Stimulated activated CD8-positive, alpha-beta memory T cell treated with anti-CD3 and anti-CD28 coated beads, Interleukin-12 subunit alpha, Interleukin-12 subunit beta, amount 100 ng/mL, for 24 hours (primary cell): ENCODE measurements at regions not wholly inside any gene's neighbourhood (a gene's known extent, or its start where the extent isn't known, plus 50 kb on each side); places are given as distances from the start of the nearest gene placed in this dataset.
"Not testable (repeated sequence)": the region's sequence is repeated elsewhere in the genome, so short reads cannot be mapped to it uniquely, and the experiment has no call there.

Experiments
- DNase-seq: peaks from one replicate; pipeline ENCODE4 v3.0.0-alpha.2; 2020; ENCODE audit errors: extremely low read depth

- DNase-seq: no peak
Measured at GRCh38 chr3:139095803-139096466, 51.2 kb upstream of the PRR23C start.

- DNase-seq: no peak
Measured at GRCh38 chr3:139096670-139097069, 52.0 kb upstream of the PRR23C start.

DNA sequence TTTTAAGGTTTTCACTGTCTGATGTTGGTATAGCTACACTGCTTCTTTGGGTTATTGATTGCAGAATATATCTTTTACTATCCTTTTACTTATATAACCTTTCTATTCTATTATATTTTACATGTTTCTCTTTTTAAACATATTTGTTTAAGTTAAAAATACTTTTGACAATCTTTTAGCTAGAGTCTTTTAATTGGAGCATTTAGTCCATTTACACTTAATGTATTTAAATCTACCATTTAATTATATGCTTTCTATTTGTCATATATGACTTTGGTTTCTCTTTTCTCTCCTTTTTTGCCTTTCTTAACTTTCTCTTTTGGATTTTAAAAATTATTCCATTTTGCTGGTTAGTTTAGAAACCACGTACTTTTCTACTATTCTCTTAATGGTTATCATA, 53.7 kb upstream of the PRR23C start:
- no peak for DNase-seq

DNA sequence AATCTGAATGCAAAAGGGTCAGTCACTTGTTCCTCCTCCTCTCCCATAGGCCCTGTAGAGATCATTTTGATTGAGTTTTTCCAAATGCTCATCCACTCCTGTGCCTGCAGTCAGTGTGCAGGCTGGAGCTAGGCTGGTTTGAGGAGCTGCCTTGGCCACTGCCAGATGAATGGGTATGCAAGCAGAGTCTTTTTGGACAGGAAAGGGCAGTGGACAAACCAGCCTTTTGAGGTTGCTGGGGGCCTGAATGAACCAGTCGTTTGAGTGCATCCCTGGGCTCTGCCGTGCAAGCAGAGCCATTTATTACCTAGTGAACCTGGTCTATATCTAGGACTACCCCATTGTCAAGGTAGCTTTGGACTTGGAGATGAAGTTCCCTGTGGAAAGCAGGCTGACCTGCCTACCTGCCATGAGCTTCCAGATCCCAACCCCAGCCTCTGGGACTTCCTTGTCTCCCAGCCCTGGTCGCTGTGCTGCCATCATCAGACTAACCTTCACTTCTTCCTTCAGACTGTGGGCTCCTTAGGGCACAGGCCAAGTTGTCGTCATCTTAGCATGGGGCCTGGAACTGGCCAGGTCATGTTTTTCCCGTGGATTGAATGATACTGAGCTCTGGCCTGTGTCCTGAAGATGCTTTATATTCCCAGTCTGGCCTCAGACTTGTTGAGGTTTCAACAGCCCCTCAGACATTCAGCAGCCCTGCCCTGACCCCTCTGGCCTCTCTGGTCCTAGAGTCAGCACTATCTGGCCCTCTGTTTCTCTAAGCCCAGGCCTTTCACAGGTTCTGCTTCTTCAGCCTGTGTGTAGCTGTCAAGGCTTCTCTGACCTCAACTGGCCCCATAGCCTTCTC, 55.5 kb upstream of the PRR23C start:
- DNase-seq: no peak

GRCh38 chr3:139100821-139101220, 56.1 kb upstream of the PRR23C start:
- no peak for DNase-seq

GRCh38 chr3:139101396-139101795, 56.7 kb upstream of the PRR23C start:
- no peak for DNase-seq

GRCh38 chr3:139103484-139103883, 58.8 kb upstream of the PRR23C start:
- DNase-seq: no peak

DNA sequence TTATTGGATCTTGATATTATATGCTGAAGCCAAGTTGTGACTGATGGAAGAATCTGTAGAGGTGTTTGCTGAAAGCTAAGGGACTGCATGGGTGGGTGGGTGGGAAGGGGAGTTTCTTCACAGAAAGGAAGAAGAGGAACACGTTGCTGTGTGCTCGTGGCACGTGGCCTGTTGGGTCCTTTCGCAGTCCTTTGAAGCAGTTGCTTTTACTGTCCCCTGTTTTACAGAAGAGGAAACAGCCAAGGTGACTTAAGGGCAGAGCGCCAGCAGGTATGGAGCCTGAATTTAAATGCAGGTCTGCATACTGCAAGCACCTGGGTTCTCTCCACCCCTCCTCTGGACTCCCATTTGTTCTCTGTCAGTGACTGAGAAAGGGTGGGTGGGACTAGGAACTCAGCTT, 59.4 kb upstream of the PRR23C start:
- DNase-seq: no peak

- no peak for DNase-seq
Measured at GRCh38 chr3:139105154-139105702, 60.5 kb upstream of the PRR23C start.

DNA sequence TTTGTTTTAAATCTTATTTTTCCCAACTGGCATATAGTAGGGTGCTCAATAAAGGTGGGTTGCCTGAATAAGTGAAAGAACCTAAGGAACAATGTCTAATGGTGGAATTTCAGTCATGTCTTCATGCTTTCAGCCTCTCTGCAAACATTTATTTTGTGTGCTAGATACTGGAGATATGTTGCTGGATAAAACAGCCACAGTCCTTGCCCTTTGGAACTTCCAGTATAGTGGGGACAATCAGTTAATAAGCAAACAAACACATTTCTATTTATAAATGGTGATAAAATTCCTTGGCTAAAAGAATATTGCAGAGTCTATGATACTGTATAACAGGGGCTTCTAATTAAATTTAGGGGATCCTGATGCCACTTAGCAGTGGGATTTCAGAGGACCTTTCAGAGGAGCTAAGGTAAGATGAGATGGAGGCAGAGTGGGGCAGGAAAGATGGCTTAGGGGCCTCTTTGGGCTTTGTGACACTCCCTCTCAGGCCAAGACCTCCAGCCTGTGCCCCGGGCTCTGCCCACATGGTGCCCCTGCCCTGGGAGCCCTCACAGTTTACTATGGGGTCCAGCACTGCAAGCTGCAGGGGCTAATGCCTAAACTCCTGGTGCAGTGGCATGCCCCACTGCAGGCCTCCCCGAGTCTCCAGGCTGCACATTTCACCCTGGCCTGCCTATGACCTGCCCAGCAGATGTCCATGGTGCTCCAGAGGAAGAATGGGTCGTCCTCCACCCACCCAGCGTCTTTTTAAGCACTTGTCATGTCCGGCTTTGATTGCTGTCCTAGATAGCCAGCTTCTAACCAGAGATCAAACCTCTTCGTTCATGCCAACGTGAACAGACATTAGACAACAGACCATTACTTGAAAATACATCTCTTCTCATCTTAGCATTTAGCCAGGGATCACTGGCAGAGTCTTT, 61.6 kb upstream of the PRR23C start:
- no peak for DNase-seq

DNA sequence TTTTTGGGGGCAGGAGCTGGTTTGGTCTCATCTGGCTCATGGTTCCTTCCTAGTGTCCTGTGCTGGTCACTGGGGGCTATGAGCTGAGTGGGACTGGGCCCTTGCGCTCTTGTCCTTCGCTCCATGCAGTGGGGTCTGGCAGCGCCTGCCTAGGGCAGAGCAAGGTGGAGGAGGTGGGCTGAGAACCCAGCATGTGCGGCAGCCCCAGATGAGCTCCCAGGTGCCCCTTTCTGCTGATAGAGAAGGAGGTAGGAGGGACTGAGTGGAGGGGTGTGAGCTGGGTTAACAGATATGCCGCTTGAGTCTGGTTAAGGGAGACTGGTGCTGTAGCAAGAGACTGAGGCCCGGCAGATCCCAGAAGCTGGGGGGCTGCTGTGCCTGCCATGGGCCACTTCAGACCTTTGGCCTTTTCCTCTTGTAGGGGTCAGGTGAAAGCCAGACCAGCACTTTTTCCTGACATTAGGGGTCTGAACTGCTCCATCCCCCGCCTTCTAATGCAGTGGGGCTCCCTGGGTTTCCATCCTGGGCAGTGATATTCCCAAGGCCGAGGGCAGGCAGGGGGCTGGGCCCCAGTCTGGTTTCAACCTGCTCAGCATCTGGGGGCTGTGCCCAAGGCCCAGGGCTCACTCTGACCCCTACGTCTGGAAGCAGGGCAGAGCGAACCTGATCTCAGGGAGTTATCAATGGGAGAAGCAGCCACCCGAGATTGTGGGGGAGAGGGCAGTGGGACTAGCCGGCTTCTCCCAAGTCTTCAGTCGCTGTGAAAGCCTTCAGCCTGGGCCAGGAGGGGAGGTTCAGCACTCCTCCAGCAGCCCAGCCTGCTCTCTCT, 62.9 kb upstream of the PRR23C start:
- no peak for DNase-seq

GRCh38 chr3:139108253-139108969, 63.7 kb upstream of the PRR23C start:
- no peak for DNase-seq

GRCh38 chr3:139109271-139109670, 64.6 kb upstream of the PRR23C start:
- DNase-seq: no peak

DNA sequence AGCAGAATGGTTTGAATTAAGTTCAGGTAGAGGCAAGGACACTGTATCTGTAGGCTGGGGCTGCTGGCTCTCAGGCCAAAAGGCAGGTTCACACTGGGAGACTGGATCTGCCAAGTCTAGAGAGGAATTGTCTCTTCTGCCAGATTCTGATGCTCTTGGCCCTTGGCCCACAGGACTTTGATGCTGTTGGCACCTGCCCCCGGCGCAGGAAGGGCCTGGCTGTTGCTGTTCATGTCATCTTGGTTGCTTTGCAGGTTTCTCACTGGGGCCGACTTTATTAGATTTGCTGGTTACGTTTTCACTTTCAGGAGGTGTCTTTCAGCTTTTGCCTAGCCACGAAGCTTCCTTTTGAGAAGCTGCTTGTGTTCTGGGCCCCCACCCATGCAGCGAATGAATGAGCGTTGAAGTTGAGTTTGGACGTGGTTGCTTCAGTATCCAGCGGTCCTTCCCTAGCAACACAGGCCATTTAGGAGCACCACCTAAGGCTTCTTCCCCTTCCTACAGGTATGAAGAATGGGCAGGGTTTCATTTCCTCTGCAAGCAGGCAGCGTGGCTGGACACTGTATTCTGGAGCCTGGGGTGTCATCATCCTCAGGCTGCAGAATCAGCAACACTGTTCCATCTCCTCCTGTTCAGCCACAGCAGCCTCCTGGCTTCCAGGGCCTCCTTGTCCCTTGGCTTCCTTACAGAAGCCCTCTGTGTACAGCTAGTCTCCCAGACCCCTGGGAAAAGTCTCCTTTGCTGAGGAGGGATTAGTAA, 65.6 kb upstream of the PRR23C start:
- no peak for DNase-seq

- not testable (repeated sequence) for DNase-seq
Measured at GRCh38 chr3:139110929-139111328, 66.2 kb upstream of the PRR23C start.

- peak; percentile 9 for DNase-seq
Measured at GRCh38 chr3:139111392-139112229, 66.9 kb upstream of the PRR23C start.

- DNase-seq: no peak
Measured at GRCh38 chr3:139112230-139112558, 67.5 kb upstream of the PRR23C start.

DNA sequence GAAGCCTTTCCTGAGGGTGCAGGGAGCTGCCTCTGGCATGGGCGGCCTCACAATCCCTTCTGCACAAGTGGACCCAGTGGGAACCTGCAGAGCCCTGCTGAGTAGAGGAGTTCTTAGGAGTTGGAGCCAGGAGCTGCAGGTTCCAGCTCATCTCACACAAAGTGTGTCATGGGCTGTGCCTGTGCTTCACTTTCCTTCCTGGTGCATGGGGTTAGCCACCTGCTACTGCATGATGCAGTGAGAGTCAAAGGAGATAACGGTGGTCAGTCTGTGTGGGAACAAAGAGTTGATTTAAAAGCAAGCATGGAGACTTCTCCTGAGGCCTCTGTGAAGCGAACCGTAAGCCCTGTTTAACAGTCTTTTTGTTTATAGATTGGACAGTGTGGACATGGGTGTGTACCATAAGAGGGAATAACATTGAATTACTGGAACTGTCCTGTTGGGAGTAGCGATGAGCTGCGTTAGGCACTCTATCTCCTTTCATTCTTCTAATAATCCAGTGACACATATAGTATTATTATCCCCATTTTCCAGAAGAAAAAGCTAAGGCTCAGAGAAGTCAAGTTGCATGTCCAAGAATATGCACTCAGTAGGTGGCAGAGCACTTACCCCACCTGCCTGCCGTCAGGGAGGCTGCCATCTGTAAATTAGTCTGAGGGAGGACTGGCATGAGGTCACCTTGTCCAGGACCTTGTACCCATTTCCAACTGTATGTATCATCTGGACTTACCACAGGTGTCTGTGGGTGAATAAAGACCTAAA, 68.7 kb upstream of the PRR23C start:
- no peak for DNase-seq
